ENCODE measurements at regions not wholly inside any gene's neighbourhood (a gene's known extent, or its start where the extent isn't known, plus 50 kb on each side); places are given as distances from the start of the nearest gene placed in this dataset.

GRCh38 chr2:76427452-76427851 is 716.7 kb upstream of the GCFC2 start:
- no peak overlapping the region for H3K4me3 ChIP-seq (replicated peaks in 1 of 2; ENCODE audit: low read depth in 2 of 2, low read length in 2 of 2)
- no peak for TF ChIP-seq CTCF (IDR thresholded peaks at IDR 0.05; ENCODE audit: low read depth, low read length)
- DNase-seq (ENCODE audit: low read depth in 2 of 2) = no peak

GRCh38 chr2:76415821-76416220 is 705.1 kb upstream of the GCFC2 start:
- no peak overlapping the region for H3K4me3 ChIP-seq (replicated peaks in 1 of 2; ENCODE audit: low read depth in 2 of 2, low read length in 2 of 2)
- DNase-seq (ENCODE audit: low read depth in 2 of 2) = no peak
- no peak for TF ChIP-seq CTCF (IDR thresholded peaks at IDR 0.05; ENCODE audit: low read depth, low read length)

- no peak overlapping the region for H3K4me3 ChIP-seq (replicated peaks in 1 of 2; ENCODE audit: low read depth in 2 of 2, low read length in 2 of 2)
- no peak for TF ChIP-seq CTCF (IDR thresholded peaks at IDR 0.05; ENCODE audit: low read depth, low read length)
- no peak for DNase-seq (ENCODE audit: low read depth in 2 of 2)
These were observed 702.7 kb upstream of the GCFC2 start for GRCh38 chr2:76413436-76413835.

GRCh38 chr2:76406134-76406855 is 695.6 kb upstream of the GCFC2 start:
- TF ChIP-seq CTCF (IDR thresholded peaks at IDR 0.05; ENCODE audit: low read depth, low read length) = no peak
- no peak for DNase-seq (ENCODE audit: low read depth in 2 of 2)
- no peak overlapping the region for H3K4me3 ChIP-seq (replicated peaks in 1 of 2; ENCODE audit: low read depth in 2 of 2, low read length in 2 of 2)

- no peak for TF ChIP-seq CTCF (IDR thresholded peaks at IDR 0.05; ENCODE audit: low read depth, low read length)
- DNase-seq (ENCODE audit: low read depth in 2 of 2) = no peak
- H3K4me3 ChIP-seq (replicated peaks in 1 of 2; ENCODE audit: low read depth in 2 of 2, low read length in 2 of 2) = no peak overlapping the region
These were observed 682.6 kb upstream of the GCFC2 start for GRCh38 chr2:76393356-76393755.

- H3K4me3 ChIP-seq (replicated peaks in 1 of 2; ENCODE audit: low read depth in 2 of 2, low read length in 2 of 2) = no peak overlapping the region
- DNase-seq (ENCODE audit: low read depth in 2 of 2) = no peak
- TF ChIP-seq CTCF (IDR thresholded peaks at IDR 0.05; ENCODE audit: low read depth, low read length) = no peak
These were observed 681.0 kb upstream of the GCFC2 start for GRCh38 chr2:76391678-76392077.

- TF ChIP-seq CTCF (IDR thresholded peaks at IDR 0.05; ENCODE audit: low read depth, low read length) = no peak
- DNase-seq (ENCODE audit: low read depth in 2 of 2) = no peak
- H3K4me3 ChIP-seq (replicated peaks in 1 of 2; ENCODE audit: low read depth in 2 of 2, low read length in 2 of 2) = no peak overlapping the region
These were observed 676.6 kb upstream of the GCFC2 start for GRCh38 chr2:76387294-76387693.

All from cardiac fibroblast (primary cell).